Ascending aorta (tissue), 2 donors: ENCODE measurements at regions not wholly inside any gene's neighbourhood (a gene's known extent, or its start where the extent isn't known, plus 50 kb on each side); places are given as distances from the start of the nearest gene placed in this dataset.

Experiments used
- DNase-seq, 2 donors: peaks; one replicate each; pipeline ENCODE4 v3.0.0-alpha.2; 2019; ENCODE audit warnings: low spot score in 2 of 2
- H3K27ac ChIP-seq, 2 donors: fragments of 200-600 bp; sonication (generic); one replicate each; pipeline ENCODE4 v1.5.1; 2016 to 2017; ENCODE audit warnings: mild to moderate bottlenecking in 1 of 2
- H3K27me3 ChIP-seq: fragments of 200-600 bp; sonication (generic); one replicate; pipeline ENCODE4 v1.5.1; 2017
- H3K36me3 ChIP-seq, 2 donors: fragments of 200-600 bp; sonication (generic); one replicate each; pipeline ENCODE4 v1.5.1; 2016
- H3K4me1 ChIP-seq, 2 donors: fragments of 200-600 bp; sonication (generic); one replicate each; pipeline ENCODE4 v1.5.1; 2016 to 2017; ENCODE audit warnings: mild to moderate bottlenecking in 1 of 2
- H3K4me3 ChIP-seq, 2 donors: fragments of 200-600 bp; sonication (generic); one replicate each; pipeline ENCODE4 v1.5.1; 2016 to 2017; ENCODE audit warnings: mild to moderate bottlenecking in 1 of 2
- H3K9me3 ChIP-seq, 2 donors: fragments of 200-600 bp; sonication (generic); one replicate each; pipeline ENCODE4 v1.5.1; 2016
- CTCF ChIP-seq, 3 experiments: fragments of 200-600 bp in 2 of 3; fragments of 450-650 bp in 1 of 3; sonication (generic) in 2 of 3; IDR thresholded peaks; one replicate each; pipeline ENCODE4 v1.5.1; 2016 to 2019; ENCODE audit warnings: antibody characterized with exemption in 3 of 3, mild to moderate bottlenecking in 1 of 3, moderate library complexity in 1 of 3
- intact Hi-C: fragments of 100-400 bp; cut with DNase I; formaldehyde crosslinking; loops from one replicate; pipeline ENCODE4 v1.15.1; 2023

DNA sequence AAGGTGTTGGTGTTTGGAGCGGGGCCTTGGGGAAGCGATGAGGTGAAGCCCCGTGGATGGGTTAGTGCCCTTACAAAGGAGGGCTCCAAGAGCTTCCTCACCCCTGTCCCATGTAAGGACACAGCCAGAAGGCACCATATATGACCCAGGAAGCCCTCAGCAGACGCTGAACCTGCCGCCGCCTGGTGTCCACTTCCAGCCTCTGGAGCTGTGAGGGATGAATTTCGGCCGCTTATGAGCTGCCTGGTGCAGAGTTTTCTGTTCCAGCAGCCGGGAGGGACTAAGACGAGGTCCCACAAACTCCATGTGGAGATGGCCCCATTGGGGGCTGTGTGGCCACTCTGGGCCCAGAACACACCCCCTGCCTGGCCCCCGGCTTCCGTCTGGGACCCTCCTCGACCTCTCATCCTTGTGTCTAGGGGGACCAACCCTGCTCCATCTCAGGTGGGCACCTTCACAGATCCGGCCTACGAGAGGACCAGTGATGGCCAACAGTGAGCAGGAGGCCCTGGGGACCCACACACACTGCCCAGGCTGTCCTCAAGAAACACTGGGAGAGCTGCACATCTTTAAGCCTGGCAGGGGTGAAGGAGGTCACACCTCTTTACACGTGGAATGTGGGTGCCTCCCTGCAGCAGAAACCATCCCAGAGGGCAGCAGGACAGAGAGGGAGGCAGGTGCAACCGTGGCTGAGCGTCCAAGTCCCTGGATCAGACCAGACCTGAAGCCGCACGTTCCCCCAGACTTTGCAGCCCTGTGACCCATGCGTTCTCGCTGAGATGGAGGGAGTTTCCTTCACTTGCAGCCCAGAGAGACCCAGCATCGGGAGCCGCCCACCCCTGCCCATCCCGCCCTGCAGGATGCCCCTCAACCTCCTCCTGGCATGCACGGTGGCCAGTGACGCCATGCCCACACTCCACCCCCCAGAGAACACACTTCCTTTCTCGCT lies 96.1 kb downstream of the PDGFA start:
- no peak for DNase-seq
- H3K27ac ChIP-seq: no peak overlapping the region
- H3K9me3 ChIP-seq: no peaks in the 10 kb centered on the region
- no peaks in the 10 kb centered on the region for H3K27me3 ChIP-seq
- H3K4me3 ChIP-seq: no peak overlapping the region
- H3K36me3 ChIP-seq: no peaks in the 10 kb centered on the region
- intact Hi-C loops: no loop called here
- H3K4me1 ChIP-seq: peaks cover 12 to 18% of the 10 kb centered on the region in 2 donors
- no peak for TF ChIP-seq CTCF (IDR thresholded peaks at IDR 0.05)

DNA sequence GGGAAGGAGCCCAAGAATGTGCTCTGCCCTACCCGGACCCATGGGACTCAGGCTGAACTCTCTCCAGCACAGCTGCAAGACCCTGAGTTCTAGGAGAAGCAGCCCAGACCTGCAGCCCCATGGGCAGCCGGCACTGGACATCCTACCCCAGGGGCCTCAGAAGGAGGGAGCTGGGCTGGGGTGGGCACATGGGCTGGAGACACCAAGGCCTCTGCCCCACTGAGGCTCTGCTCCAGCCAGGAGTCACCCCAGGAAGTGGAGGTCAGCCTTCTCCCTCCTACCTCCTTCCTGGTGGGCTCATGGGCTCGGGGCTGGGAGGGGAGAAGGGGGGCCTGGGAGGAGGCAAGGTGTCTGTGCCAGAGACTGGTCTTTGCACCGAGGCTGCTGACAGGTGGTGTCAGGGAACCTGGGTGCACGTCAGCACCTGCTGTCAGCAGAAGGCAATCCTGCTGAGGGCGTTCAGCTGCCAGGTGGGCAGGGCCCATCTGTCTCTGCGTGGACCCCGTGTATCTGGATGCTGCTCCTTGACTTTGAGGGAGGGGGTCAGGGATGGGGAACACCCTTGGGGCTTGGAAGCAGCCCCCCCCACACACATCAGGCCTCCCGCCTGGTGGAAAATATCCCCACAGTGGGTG lies 95.2 kb downstream of the PDGFA start:
- no peak for DNase-seq
- no peak for TF ChIP-seq CTCF (IDR thresholded peaks at IDR 0.05)
- H3K4me3 ChIP-seq: peak overlapping the region in 1 of 2 donors; percentile 20
- intact Hi-C loops: no loop called here
- no peaks in the 10 kb centered on the region for H3K36me3 ChIP-seq
- H3K27me3 ChIP-seq: no peaks in the 10 kb centered on the region
- H3K27ac ChIP-seq: no peak overlapping the region
- H3K9me3 ChIP-seq: no peaks in the 10 kb centered on the region
- H3K4me1 ChIP-seq: peaks cover 8 to 18% of the 10 kb centered on the region in 2 donors

DNA sequence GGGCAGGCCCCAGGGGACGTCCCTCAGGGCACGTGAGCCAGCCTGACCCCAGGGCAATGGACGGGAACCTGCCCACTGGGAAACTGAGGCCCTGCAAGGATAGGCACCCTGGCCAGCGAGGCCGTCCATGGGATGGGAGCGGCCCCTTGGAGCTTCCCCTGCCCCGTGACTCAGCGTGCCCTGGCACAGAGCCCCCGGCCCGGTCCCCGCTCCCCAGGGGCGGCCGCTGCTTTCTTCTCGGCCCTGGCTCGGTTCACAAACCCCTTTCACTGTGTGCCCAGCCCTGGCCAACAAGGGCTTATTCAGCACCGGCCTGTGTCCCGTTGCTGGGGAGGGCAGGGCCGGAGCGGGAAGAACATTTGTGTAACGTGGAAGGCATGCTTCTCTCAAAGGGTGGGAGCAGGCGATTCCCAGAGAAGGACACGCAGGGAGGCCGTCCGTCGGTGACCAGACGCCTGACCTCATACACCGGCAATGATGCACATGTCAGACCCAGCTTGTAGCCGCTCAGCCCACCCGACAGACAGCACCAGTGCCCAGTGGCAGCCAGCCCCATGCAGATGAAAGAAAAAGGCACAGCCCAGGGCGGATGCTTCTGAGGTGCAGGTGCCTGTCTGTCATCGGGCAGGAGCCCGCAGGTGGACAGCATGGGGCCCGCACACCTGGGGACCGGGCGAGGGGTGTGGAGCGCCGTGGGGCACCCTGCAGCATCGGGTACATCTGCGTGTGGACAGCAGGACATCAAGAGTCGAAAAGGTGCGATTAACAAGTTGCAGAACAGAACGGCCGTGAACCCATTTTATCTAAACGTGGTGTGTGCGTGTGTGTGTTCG lies 94.5 kb downstream of the PDGFA start:
- Histone ChIP-seq H3K4me1 (peaks cover 8 to 18% of the 10 kb centered on the region in 2 donors), H3K4me3 (peak overlapping the region in 1 of 2 donors; percentile 20), H3K36me3 (no peaks in the 10 kb centered on the region), H3K9me3 (no peaks in the 10 kb centered on the region), H3K27me3 (no peaks in the 10 kb centered on the region), H3K27ac (no peak overlapping the region)
- DNase-seq: peak; percentile 47 to 82
- no peak for TF ChIP-seq CTCF (IDR thresholded peaks at IDR 0.05)
- intact Hi-C loops: no loop called here

GRCh38 chr7:425794-426188 lies 93.9 kb downstream of the PDGFA start:
- H3K4me3 ChIP-seq: no peak overlapping the region
- H3K36me3 ChIP-seq: no peaks in the 10 kb centered on the region
- intact Hi-C loops: no loop called here
- no peaks in the 10 kb centered on the region for H3K9me3 ChIP-seq
- no peaks in the 10 kb centered on the region for H3K27me3 ChIP-seq
- peaks cover 8 to 18% of the 10 kb centered on the region in 2 donors for H3K4me1 ChIP-seq
- DNase-seq: no peak
- no peak overlapping the region for H3K27ac ChIP-seq
- no peak for TF ChIP-seq CTCF (IDR thresholded peaks at IDR 0.05)

DNA sequence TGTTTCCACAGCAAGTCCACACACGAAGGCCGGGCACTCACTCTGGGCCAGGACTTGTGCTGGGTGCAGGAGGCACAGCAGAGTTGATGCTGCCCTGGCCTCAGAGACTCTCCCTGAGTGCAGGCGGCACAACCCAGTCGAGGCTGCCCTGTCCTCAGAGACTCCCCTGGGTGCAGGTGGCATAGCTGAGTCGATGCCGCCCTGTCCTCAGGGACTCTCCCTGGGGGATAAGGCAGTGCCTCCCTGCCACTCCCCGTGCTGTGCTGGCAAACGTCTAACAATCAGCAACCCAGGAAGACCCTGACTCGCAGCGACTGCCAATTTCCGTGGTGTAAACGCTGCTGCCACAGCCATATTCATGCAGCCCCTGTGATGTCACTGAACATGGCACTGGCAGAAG lies 93.1 kb downstream of the PDGFA start:
- Histone ChIP-seq H3K27me3 (no peaks in the 10 kb centered on the region), H3K27ac (no peak overlapping the region), H3K4me1 (peaks cover 8 to 18% of the 10 kb centered on the region in 2 donors), H3K4me3 (no peak overlapping the region), H3K36me3 (no peaks in the 10 kb centered on the region), H3K9me3 (no peaks in the 10 kb centered on the region)
- TF ChIP-seq CTCF (IDR thresholded peaks at IDR 0.05): no peak
- intact Hi-C loops: no loop called here
- DNase-seq: no peak
